ENCODE measurements at regions not wholly inside any gene's neighbourhood (a gene's known extent, or its start where the extent isn't known, plus 50 kb on each side); places are given as distances from the start of the nearest gene placed in this dataset.

GRCh38 chr2:53093355-53093754 is 674.2 kb upstream of the CHAC2 start:
- H3K27me3 Mint-ChIP-seq (ENCODE audit: low read depth, poor library complexity) = no peaks in the 10 kb centered on the region
- H3K9me3 Mint-ChIP-seq = no peaks in the 10 kb centered on the region
- no peak overlapping the region for H3K4me3 Mint-ChIP-seq
- H3K4me1 Mint-ChIP-seq = peaks cover 9% of the 10 kb centered on the region
- no peak for DNase-seq
- H3K36me3 Mint-ChIP-seq (ENCODE audit: low read depth) = no peaks in the 10 kb centered on the region
- no peak overlapping the region for H3K27ac Mint-ChIP-seq
- TF ChIP-seq CTCF (IDR thresholded peaks at IDR 0.05) = no peak

GRCh38 chr2:53091183-53091582 is 676.4 kb upstream of the CHAC2 start:
- Mint-ChIP-seq H3K4me3 (no peak overlapping the region), H3K27ac (no peak overlapping the region), H3K9me3 (no peaks in the 10 kb centered on the region), H3K4me1 (peaks cover 3% of the 10 kb centered on the region), H3K27me3 (ENCODE audit: low read depth, poor library complexity) (no peaks in the 10 kb centered on the region), H3K36me3 (ENCODE audit: low read depth) (no peaks in the 10 kb centered on the region)
- TF ChIP-seq CTCF (IDR thresholded peaks at IDR 0.05) = no peak
- DNase-seq = no peak

- Mint-ChIP-seq H3K4me1 (no peaks in the 10 kb centered on the region), H3K27ac (no peak overlapping the region), H3K4me3 (no peak overlapping the region), H3K27me3 (ENCODE audit: low read depth, poor library complexity) (no peaks in the 10 kb centered on the region), H3K9me3 (no peaks in the 10 kb centered on the region), H3K36me3 (ENCODE audit: low read depth) (no peaks in the 10 kb centered on the region)
- TF ChIP-seq CTCF (IDR thresholded peaks at IDR 0.05) = no peak
- no peak for DNase-seq
These were observed 679.6 kb upstream of the CHAC2 start for GRCh38 chr2:53087874-53088461.

- H3K4me1 Mint-ChIP-seq = no peaks in the 10 kb centered on the region
- no peak overlapping the region for H3K27ac Mint-ChIP-seq
- H3K36me3 Mint-ChIP-seq (ENCODE audit: low read depth) = no peaks in the 10 kb centered on the region
- no peak for TF ChIP-seq CTCF (IDR thresholded peaks at IDR 0.05)
- no peaks in the 10 kb centered on the region for H3K9me3 Mint-ChIP-seq
- no peaks in the 10 kb centered on the region for H3K27me3 Mint-ChIP-seq (ENCODE audit: low read depth, poor library complexity)
- H3K4me3 Mint-ChIP-seq = no peak overlapping the region
- DNase-seq = no peak
These were observed 680.2 kb upstream of the CHAC2 start for GRCh38 chr2:53087262-53087873.

GRCh38 chr2:53077413-53077812 is 690.2 kb upstream of the CHAC2 start:
- no peak for DNase-seq
- H3K4me3 Mint-ChIP-seq = no peak overlapping the region
- peaks cover 19% of the 10 kb centered on the region for H3K9me3 Mint-ChIP-seq
- H3K27me3 Mint-ChIP-seq (ENCODE audit: low read depth, poor library complexity) = no peaks in the 10 kb centered on the region
- no peaks in the 10 kb centered on the region for H3K36me3 Mint-ChIP-seq (ENCODE audit: low read depth)
- TF ChIP-seq CTCF (IDR thresholded peaks at IDR 0.05) = no peak
- H3K27ac Mint-ChIP-seq = no peak overlapping the region
- no peaks in the 10 kb centered on the region for H3K4me1 Mint-ChIP-seq

- no peak for DNase-seq
- Mint-ChIP-seq H3K27ac (no peak overlapping the region), H3K27me3 (ENCODE audit: low read depth, poor library complexity) (no peaks in the 10 kb centered on the region), H3K36me3 (ENCODE audit: low read depth) (no peaks in the 10 kb centered on the region), H3K4me1 (no peaks in the 10 kb centered on the region), H3K4me3 (no peak overlapping the region), H3K9me3 (peaks cover 6% of the 10 kb centered on the region)
- TF ChIP-seq CTCF (IDR thresholded peaks at IDR 0.05) = no peak
These were observed 691.8 kb upstream of the CHAC2 start for GRCh38 chr2:53075760-53076159.
